GM21529 (cell line): ENCODE measurements at regions not wholly inside any gene's neighbourhood (a gene's known extent, or its start where the extent isn't known, plus 50 kb on each side); places are given as distances from the start of the nearest gene placed in this dataset.

ENCODE experiments used
- ATAC-seq: cut with Tn5 transposase; IDR thresholded peaks from one replicate; pipeline ENCODE4 v1.9.1; 2021; ENCODE audit not compliant: unreplicated experiment

DNA sequence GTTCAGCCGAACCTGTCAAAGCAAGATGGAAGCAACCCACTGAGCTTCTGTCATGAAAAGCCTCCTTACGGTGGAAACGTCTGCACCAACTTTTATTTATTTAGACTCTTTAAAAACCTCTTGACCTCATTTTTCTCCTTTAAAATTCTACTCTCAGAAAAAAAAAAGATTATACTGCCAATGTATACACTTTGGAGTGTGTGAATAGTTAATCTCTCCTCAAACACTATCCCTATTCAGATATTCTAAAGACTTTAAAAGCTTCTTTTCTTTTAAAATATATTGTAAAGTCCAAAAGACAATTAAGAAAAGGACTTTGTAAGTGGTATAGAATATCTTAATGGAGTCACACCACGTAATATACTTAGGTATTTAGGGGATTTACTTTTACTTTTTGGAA lies 335.2 kb upstream of the SEMA3D start:
- ATAC-seq, result no peak

DNA sequence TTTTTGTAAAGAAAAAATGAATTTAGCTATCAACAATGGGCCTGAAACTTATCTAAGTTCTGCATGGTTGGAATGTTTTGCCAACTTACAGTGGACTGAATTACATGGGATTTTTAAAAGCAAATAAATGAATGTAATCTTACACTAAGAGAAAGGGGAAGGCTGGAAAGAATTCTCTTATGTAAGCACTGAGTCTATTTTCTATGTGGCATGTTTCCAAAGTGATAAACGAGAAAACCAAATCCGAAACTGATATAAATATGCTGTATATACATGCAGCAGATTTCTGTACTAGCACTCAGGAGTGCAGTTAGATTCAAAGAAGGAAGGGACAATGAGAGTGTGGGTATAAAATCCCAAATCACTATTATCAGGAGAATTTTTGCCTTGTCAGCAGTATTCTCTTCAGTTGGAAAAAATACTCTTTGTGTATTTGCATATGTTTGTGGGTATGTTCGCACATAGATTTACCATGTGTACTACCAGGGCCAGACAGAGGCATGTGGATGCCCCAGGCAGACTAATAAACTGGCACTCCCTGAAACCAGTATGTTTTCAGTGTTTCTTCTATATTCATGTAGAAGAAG lies 334.3 kb upstream of the SEMA3D start:
- ATAC-seq, result no peak

DNA sequence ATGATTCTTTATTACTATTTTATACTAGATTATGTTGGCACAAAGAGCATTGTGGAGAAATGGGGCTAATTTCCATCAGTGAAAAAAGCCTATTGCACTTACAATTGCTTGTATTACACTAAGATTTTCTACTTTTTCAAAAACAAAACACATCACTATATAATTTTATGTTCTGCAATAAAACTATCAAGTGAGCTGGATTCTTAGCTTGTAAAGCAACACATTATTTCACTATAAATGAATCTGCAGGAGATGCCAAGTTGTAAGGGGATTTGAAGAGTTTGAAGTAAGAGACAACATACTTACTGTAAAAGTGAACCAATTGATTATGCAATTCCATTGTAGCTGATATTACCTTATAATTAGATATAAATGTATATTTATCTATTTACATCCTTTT lies 333.3 kb upstream of the SEMA3D start:
- no peak for ATAC-seq

DNA sequence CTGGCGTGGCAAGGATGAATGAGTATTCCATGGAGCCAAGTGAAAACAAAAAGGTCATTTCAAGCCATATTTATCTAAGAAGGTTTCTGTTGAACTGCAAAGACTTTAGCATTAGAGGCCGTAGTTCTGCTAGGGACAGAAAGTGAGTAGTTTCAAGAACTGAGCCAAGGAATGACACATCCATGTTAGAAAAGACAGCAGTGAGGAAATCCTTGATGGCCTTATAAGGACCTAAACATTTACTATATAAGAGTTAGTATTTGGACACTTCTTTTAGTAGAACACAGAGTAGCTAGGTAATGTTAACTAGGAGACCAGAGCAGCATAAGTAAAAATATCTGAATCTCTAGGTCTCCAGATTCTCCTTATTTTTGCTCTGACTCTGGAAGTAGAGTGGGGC lies 329.8 kb upstream of the SEMA3D start:
- ATAC-seq, result no peak

DNA sequence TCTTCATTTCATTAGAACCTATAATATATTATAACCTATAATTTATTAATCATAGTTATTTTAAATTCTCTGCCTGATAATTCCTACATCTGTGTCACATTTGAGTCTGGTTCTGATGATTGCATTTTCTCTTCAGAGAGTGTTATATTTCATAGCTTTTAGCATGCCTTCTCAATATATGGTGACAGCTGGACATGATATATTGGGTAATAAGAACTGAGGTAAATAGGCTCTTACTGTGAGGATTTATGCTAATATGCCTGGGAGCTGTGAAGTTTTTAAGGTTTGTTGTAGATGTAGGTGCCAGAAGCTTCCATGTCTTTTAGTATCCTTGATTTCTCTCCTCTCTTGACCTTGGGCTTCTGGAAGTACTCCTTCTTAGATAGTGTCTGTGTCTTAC lies 325.9 kb upstream of the SEMA3D start:
- no peak for ATAC-seq

DNA sequence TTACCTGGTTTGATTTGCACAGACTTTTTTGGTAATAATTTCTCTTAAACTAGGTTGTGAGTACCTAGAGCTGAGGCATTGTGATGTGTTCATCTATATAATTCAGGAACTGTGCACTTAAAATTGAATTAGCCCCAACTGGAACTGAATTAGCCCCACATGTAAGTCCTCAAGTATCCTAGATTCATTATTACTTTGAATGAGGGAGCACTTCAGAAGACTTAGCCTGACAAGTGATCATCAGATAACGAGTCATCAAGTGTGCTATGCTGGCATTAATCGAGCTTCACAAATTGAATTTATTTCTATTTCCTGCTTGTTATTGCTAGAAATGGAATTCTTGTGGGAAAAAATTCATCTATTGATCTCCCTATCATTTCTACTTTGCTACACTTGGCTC lies 323.4 kb upstream of the SEMA3D start:
- ATAC-seq, result no peak

DNA sequence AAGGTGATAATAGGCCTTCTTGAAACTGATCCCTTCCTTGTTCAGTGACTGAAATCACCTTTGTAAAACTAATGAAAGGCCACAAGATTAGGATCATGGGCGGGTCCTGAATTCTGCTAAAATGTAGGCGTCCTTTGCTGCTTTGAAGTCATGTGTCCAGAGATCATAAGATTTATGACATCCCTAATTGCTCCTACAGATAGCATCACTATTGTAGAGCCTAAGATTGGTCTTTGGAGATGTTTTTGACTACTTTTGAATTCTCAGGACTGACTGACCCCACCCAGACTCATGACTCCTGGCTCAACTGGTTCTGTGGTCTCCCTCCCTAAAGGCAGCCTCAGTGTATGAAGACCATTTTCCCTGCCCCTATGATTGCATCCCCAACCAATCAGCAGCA lies 322.6 kb upstream of the SEMA3D start:
- ATAC-seq, result no peak

DNA sequence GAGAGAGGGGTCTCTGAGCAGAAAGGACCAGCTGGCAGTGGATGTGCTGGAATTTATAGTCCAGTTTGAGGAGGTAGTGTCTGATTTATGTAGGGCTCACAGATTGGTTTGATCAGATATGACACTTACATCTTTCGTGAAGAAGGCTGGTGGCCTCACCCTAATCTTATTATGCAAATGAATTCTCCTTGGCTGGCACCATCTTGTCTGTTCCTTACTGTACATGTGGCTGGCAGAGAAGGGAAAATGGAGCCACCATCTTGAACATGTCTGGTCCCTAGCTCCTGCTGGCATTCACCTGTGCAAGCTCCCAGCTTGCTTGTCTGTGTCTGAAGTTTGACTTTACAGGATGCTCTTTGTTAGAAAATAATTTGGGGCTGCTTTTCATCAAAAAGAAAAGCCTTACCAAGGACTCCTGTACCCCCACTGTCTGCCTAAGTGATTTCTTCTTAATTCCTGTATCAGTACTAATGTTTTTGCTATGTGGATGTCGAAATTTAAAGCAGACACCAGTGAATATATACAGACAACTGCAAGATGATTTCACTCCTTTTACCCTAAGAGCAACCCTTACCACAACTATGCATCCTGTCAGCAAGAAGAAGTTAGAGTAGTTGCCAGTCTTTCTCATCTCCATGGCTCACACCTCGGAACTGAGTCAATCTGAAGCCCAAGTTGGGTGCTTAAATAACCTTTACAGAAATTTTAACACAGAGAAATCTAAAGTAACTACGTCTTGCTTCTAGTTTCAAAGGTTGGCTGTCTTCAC lies 322.0 kb upstream of the SEMA3D start:
- no peak for ATAC-seq

DNA sequence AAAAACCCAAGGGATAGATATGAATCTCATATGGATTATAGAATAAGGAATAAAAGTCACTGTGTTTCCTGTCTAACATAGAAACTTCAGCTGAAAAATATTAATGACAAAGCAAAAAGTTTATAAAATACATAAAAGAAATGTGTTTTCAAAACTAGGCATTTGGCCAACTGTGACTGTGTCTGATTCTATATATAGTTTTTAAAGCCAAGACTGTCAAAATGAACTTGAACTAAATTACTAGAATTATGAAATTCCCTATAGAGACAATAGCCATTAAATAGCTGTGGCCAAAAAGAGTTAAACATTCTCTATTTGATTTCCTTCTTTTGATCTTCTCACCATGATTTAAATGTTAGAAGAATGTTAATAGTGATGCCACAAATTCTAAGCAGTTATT lies 311.2 kb upstream of the SEMA3D start:
- ATAC-seq, result no peak

DNA sequence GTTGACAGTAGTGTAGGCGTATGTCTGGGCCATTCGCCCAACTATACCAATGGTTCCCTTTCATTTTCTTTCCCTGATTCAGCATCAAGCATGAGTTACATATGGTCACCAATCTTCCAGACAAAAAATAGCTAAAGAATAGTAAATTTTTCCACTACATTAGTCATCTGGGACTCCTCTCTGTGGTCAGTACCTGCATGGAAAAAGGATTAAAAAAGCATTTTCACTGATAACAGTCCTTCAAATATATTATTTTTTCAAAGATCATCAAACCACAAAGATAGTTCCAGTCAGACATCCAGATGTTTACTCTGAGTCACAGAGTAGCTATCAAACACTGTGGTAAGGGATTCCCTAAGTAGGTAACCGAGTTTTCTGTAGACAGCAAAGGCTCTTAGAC lies 302.6 kb upstream of the SEMA3D start:
- ATAC-seq, result no peak

DNA sequence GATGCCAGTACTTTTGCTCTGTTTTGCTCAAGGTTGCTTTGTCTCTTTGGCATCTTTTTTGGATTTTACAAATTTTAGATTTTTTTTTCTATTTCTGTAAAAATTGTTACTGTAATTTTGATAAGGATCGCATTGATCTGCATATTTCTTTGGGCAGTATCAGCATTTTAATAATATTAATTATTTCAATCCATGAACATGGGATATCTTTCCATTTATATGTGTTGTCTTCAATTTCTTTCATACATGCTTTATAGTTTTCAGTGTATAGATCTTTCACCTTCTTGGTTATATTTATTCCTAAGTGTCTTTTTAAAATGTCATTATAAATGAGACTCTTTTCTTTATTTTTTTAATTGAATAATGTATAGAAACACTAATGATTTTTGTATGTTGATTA lies 301.6 kb upstream of the SEMA3D start:
- no peak for ATAC-seq

DNA sequence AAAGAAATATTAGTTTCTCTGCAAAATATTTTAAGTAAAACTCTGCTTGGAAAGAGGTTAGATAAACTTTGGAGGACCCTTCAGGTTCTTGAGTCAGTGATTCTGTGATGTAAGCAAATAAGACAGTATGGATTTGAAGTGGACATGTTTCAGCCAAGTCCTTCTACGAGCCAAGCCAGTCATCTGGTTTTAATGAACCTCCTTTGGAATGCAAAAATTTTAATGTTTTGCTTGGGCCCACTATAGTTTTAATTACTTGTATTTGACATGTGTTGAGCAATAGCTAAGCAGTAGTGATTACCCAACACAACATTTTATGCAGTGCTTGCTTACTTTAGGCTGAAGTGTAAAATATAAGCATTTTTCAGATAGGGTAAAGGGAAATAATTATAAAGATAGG lies 296.3 kb upstream of the SEMA3D start:
- no peak for ATAC-seq

DNA sequence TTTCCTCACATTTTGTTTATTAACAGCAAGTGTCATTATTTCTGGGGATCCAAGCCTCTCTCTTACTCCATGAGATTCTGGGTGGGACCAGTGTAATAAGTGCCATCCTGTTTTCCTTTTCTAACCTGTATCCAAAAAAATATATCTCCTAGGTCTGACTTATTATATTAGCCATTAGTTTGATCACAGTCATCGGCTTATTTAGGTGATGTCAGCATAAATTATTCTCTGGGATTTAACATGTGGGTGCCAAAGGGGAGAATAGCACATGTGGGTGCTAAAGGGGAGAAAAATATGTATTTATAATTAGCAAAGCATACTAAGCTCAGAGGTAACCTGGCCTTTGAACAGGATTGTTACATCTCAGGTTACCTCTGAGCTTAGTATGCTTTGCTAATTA lies 293.8 kb upstream of the SEMA3D start:
- ATAC-seq, result no peak

DNA sequence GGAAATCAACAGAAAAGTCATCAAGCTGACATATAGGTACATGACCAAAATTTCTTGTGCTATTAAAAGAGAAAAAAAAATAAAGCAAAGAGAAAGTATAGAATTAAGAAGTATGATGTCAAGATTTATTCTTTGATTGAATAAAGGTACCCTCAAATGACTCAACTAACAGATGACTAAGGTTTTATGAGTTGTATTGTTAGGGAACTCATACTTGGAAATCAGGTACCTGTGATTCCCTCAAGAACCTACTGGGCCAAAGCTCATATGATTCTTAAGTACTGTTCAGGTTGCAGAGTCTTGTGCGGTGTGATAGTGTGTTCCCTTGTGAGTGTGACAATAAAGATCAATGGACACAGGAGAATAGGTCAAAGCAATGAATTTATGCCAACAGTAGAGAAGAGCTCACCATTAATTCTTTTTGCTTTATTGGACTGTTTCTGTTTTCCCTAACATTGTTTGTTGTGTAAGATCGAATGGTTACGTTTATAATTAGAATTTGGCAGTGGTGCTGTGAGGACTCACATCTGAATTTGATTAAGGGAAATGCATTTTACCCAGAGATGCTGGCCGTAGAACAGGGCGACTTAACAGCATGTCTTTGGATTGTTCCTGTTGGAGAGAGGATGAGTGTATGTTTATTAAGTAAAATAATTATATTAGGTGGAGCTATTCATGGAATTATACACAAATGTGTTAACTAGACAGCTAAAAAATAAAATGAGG lies 293.2 kb upstream of the SEMA3D start:
- no peak for ATAC-seq

DNA sequence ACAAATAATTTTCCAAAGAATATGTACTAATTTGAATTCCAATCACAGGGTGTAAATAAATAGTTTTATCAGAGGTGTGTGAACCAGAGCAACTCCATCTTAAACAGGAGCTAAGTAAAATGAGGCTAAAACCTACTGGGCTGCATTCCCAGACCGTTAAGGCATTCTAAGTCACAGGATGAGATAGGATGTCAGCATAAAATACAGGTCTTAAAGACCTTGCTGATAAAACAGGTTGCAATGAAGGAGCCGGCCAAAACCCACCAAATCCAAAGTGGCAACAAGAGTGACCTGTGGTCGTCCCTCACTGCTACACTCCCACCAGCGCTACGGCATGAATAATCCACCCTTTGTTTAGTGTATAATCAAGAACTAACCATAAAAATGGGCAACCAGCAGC lies 291.7 kb upstream of the SEMA3D start:
- ATAC-seq, result no peak

DNA sequence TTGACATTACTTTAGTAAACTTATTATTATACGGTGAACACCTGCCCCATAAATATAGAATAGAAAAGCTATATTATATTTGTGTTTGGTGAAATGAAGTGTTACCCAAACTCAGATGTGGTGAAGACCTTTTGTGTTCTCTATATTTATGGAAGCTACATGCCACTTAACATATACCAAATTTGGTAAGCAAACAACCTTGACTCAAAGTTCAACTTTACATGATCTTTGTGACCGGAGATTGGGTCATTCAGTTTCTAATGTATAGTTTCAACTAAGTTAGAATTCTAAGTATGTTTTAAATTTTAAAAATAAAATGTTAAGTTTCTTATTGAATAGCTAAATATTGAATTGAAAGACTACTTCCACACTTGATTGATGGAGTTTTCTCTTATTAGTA lies 288.6 kb upstream of the SEMA3D start:
- ATAC-seq, result no peak

DNA sequence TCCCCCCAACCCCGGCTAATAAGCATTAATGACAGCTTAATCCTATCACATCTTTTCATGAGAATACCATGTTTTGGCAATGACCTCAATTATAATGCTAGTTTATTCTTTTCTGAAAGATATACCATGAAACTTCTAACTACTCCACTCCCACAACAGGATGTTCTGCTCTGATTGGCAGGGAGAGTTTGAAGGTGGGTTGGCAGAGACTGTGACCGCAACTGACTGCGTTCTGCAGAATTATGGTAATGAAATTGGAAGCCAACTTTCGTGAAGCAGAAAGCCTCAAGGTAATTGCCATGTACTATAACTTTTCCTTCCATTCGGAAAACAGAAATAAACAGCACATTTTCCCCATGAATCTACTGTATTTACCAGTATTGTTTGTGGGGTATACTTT lies 288.2 kb upstream of the SEMA3D start:
- no peak for ATAC-seq

DNA sequence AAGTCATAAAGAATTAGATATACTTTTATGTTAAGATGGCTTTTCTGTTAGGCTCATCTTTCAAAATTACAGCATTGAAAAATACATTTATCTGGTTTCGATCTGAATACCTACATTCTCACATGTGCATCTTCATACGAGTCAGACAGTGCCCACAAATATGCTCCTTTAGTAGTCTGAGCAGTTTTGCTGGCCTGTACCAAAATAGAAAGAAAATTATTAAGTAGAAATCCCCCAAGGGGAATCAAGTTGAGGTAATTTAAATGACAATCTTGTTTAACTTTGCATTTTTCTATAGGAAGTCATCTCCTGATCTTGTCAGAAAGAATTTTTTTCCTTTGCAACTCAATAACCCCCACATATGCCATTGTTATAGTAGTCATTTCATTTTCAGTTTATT lies 287.4 kb upstream of the SEMA3D start:
- ATAC-seq, result peak; percentile 82

DNA sequence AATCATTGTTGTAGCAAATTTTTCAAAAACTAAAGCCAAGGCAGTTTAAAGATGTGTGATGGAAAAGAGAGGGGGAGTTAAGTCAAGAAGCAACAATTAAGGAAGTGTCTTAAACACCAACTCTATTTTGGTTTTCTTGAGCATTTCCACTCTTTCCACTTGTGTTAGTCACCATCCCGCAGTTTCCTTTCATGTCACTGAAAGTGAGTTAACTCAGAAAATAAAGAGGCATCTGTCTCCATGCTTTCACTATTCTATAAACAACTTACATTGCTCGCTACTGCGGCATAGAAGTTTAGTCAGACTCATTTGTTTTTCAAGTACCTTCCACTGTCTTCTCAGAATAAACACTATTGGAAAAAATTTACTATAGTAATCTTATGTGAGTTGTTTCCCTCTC lies 284.9 kb upstream of the SEMA3D start:
- peak; percentile 64 for ATAC-seq

DNA sequence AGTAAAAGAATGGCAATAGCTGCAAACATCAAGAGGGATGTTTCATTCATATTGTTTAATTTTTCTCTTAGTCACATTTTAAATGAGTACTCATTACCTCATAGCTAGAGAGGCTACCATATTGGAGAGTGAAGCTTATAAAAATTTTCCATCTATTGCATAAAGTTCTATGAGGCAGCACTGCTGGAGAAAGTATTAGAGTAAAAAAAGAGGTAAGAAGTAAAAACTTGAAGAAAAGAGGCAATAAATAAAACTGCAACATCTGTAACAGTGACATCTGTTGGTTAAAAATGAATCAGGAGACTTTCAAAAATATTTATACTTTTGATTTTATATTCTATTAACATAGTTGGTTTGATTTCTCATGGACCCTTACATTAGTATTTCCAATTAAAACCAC lies 284.5 kb upstream of the SEMA3D start:
- ATAC-seq, result no peak

DNA sequence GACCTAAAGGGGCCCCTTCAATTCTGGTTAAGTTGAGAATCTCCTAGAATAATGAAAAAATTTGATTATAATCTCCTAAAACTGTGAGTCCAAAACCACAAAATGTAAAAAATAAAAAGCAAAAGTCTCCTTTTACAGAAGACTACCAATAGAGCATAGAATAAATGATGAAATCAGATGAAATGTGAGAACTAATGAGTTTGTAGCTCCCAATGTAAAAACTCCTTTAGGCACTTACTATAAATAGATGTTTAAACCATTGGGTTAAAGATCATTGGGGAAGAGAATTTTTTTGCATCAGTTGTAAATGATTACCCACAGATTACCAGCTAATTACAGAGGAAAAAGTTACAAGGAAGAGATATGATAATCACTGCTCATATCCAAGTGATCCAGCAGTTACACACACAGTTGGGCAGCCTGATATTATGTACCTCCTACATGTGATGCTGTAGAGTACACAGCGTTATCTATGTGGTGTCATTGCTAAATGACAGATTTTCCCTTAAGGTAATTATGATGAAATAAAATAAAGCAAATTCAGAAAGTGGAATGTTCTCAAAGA lies 282.7 kb upstream of the SEMA3D start:
- ATAC-seq, result no peak

DNA sequence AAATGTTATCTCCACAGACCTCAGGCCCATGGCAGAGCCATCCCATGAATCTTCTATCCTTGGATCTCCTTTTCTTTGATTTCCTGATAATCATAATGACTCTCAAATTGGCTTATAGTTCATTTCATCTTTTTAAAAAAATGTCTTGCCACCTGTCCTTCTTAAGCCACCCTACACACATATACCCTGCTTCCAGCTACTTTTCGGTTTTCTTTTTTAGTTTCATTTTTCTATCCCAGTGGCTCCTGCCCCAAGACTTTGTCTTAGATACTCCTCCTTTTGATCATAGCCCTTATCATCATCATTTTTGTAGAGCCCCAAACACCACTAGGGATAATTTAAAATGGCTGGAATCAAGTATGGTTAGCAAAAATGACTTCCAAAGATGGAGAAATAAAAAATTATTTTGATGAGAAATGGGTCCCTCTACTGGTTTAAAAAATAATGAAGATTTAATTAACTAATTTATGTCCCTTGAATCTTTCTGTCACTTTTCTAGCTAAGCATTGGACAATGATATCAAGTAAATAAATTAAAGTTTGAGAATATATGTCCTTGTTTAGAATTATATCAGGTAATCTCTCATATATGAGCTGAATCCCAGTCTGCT lies 277.3 kb upstream of the SEMA3D start:
- ATAC-seq, result no peak
